ENCODE measurements at regions not wholly inside any gene's neighbourhood (a gene's known extent, or its start where the extent isn't known, plus 50 kb on each side); places are given as distances from the start of the nearest gene placed in this dataset.

DNA sequence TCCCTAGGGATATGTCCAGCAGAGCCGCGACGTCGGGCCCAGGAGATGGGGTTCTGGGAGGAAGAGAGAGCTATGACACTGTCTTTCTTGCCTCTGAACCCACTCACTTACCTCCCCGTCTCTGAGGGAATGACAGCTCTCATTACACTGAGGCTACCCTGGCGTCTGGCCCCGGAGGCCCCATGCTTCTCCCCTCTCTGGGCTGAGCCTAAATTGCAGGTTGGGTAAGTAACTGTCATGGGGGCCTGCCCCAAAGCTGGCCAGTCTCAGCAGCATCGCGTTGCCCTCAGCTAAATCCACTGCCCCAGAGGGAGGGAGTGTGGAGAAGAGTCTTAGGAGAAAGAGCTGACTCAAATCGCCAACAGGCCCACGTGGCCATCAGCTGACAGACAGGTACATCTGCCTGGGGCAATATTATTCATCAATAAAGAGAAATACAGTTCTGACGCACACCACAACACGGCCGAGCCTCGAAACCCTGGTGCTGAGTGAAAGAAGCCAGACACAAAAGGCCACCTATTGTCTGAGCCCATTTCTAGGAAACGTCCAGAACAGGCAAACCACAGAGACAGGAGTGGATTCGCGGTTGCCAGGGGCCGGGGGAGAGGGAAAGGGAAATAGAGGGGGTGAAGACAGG lies 156.4 kb downstream of the C16orf95 start:
- TF ChIP-seq SUZ12 (IDR thresholded peaks at IDR 0.05; ENCODE audit: extremely low read depth, insufficient read depth, insufficient read length) (no peak), YY1 (IDR thresholded peaks at IDR 0.05; ENCODE audit: insufficient read depth, insufficient read length) (no peak)
